Mucosa of stomach (tissue), 1 donor: ENCODE measurements at regions not wholly inside any gene's neighbourhood (a gene's known extent, or its start where the extent isn't known, plus 50 kb on each side); places are given as distances from the start of the nearest gene placed in this dataset.
"Not testable (repeated sequence)": the region's sequence is repeated elsewhere in the genome, so short reads cannot be mapped to it uniquely, and the experiment has no call there.

ENCODE experiments used
- H3K27me3 ChIP-seq: one replicate; pipeline ENCODE4 v1.7.0; 2013; ENCODE audit warnings: mild to moderate bottlenecking, low read length; ENCODE audit not compliant: control insufficient read depth, insufficient read depth
- H3K36me3 ChIP-seq: one replicate; pipeline ENCODE4 v1.7.0; 2013; ENCODE audit warnings: low read length; ENCODE audit not compliant: control insufficient read depth, insufficient read depth
- H3K4me1 ChIP-seq: one replicate; pipeline ENCODE4 v1.7.0; 2013; ENCODE audit warnings: mild to moderate bottlenecking, low read length; ENCODE audit not compliant: control insufficient read depth, insufficient read depth
- H3K4me3 ChIP-seq: one replicate; pipeline ENCODE4 v1.7.0; 2013; ENCODE audit warnings: low read length
- H3K9ac ChIP-seq: one replicate; pipeline ENCODE4 v1.7.0; 2013; ENCODE audit warnings: mild to moderate bottlenecking, low read length, moderate library complexity
- H3K9me3 ChIP-seq: one replicate; pipeline ENCODE4 v1.7.0; 2013; ENCODE audit warnings: mild to moderate bottlenecking, low read length, moderate library complexity; ENCODE audit not compliant: control insufficient read depth
- donor health status: Pancreatic carcinoma.

DNA sequence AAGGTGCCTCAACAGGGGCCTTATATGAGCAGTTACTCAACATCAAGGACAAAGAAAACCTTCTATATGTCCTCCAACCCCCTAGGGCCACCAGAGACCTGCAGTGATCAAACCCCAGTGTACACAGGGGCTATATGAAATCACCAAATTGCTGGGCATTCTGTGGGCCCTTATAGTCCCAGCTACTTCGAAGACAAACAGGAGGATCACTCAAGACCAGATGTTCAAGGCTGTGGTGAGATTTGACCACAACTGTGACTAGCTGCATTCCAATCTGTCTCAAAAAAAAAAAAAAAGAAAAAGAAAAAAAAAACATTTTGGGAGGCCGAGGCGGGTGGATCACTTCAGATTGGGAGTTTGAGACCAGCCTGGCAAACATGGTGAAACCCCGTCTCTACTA is 51.0 kb upstream of the PRB2 start:
- H3K36me3 ChIP-seq = no peaks in the 10 kb centered on the region
- no peaks in the 10 kb centered on the region for H3K4me1 ChIP-seq
- no peak overlapping the region for H3K4me3 ChIP-seq
- H3K9me3 ChIP-seq = no peaks in the 10 kb centered on the region
- H3K9ac ChIP-seq = no peak overlapping the region
- no peaks in the 10 kb centered on the region for H3K27me3 ChIP-seq

DNA sequence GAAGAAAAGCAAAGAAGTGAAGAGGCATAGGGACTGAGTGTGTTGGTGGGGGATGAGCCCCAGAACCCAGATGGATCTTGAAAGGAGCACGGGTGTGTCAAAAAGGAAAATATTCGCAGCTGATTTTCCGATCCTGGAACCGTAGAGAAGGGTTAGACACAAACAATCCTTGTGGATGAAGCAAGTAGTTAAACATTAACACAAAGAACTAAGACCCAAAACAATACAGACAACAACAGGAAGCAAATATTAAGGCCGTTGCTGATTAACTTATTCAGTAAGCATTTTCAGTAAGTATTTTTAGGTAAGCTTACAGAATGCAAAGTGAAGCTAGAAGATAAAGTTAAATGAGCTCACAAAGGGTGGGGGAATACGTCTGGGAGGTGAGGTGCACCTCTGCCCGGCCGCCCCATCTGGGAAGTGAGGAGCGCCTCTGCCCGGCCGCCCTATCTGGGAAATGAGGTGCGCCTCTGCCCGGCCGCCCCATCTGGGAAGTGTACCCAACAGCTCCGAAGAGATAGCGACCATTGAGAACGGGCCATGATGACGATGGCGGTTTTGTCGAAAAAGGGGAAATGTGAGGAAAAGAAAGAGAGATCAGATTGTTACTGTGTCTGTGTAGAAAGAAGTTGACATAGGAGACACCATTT is 62.8 kb upstream of the PRB2 start:
- Histone ChIP-seq H3K4me1 (no peaks in the 10 kb centered on the region), H3K27me3 (no peaks in the 10 kb centered on the region), H3K9ac (no peak overlapping the region), H3K36me3 (no peaks in the 10 kb centered on the region), H3K9me3 (no peaks in the 10 kb centered on the region), H3K4me3 (no peak overlapping the region)

DNA sequence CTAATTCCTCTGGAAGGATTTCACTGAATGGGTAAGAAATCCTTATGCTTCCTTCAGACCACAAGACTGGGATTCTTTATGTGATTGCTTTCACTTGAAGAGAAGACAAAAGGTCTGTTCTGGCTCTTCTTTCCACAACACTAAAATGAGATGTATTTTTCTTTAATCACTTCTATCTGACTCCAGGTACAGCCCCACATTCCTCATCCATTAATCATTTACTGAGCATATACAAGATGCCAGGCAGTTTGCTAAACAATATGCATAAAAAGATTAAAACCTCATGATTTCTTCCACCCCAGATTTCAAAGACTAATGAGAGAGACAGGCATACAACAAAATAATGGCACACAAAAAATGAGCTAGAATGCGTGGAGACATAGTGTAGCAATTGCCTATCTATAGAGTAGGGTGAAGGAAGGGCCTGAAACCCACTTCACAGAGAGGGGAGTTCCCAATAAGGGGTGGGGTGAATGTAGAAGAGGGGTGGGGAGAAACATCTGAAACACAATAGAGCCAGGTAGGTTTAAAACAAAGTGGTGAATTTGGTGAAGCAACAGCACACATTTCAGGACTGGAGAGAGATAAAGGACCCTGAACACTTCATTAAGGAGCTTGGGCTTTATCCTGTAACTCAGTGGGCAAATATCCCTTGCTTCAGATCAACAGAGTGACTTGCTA is 65.1 kb upstream of the PRB2 start:
- H3K9ac ChIP-seq = no peak overlapping the region
- no peaks in the 10 kb centered on the region for H3K9me3 ChIP-seq
- H3K4me1 ChIP-seq = no peaks in the 10 kb centered on the region
- H3K4me3 ChIP-seq = no peak overlapping the region
- H3K36me3 ChIP-seq = no peaks in the 10 kb centered on the region
- H3K27me3 ChIP-seq = no peaks in the 10 kb centered on the region

- H3K36me3 ChIP-seq = no peaks in the 10 kb centered on the region
- no peaks in the 10 kb centered on the region for H3K9me3 ChIP-seq
- no peak overlapping the region for H3K4me3 ChIP-seq
- no peak overlapping the region for H3K9ac ChIP-seq
- no peaks in the 10 kb centered on the region for H3K27me3 ChIP-seq
- H3K4me1 ChIP-seq = no peaks in the 10 kb centered on the region
Observed at GRCh38 chr12:11461433-11461832, 66.1 kb upstream of the PRB2 start.

DNA sequence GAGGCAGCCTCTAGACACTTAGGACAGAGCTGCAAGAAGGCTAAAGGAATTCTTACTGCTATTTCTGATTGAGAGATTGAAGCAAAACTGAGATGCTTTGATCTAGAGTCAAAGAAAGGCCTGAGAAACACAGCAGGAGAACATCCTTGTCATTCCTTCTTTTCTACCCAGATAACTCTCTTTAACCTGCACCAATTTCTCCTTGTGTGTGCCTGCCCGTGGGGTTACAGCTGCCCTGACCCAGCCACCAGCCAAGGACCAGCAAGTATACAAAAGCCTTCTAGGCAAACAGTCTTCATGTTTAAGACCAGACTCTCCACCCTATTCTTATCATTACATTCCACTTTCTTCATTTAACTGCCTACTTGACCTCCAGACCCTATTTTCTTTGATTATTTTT is 81.7 kb upstream of the PRB2 start:
- H3K27me3 ChIP-seq = peaks cover 8% of the 10 kb centered on the region
- H3K36me3 ChIP-seq = no peaks in the 10 kb centered on the region
- no peaks in the 10 kb centered on the region for H3K9me3 ChIP-seq
- H3K4me1 ChIP-seq = peaks cover 12% of the 10 kb centered on the region
- H3K9ac ChIP-seq = no peak overlapping the region
- H3K4me3 ChIP-seq = no peak overlapping the region

DNA sequence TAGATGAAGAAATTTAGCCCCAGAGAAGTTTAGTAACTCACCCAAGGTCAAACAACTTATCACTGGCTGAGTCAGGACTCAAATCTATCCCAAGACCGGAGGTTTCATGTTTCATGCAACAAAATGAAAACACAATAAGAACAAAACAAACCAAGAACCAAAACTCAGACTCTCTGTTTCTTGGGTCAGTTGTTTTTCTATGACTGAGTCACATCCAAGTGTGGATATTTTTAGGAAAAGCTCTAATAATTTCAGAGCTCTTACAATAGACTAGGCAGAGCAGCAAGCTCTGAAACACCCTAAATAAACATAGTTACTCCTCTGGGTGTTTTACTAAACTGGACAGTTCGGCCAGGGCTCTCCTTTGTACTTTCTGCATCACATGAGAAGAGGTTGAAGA is 87.6 kb upstream of the PRB2 start:
- no peaks in the 10 kb centered on the region for H3K27me3 ChIP-seq

DNA sequence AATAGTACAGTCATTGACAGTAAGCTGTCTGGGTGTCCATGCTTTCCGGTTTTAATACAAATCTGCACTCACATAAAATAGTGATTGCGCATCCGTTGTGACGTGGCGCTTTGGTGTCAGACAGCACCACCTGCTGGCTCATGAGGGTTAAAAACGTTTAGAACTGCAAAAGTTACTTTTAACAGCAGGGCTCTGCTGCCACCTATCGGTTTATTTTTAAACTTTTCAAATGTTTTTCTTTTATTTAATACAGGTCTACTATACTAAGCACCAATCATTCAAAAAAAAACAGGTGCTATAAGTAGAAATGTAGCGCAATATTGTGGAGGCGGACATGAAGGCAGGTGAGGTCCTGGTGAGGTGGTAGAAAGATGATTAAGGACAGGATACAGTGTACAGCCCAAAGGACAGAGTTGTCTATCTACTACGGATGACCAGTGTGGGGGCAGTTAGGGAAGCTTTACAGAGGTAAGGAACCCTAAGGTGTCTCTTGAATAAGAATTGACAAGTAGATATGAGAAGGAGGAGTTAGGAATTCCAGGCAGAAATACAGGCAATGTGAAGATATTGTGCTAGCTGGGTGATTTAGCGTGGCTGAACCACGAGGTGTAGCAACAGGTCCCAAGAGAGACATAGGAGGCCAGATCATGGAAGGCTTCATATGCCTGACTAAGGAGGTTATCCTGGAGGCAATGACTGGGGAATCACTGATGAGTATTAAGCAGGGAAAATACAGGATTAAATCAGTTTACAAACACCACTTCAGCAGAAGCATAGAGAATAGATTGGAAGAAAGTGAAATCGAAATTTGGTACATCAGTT is 91.5 kb upstream of the PRB2 start:
- peaks cover 4% of the 10 kb centered on the region for H3K27me3 ChIP-seq
- no peak overlapping the region for H3K9ac ChIP-seq
- H3K4me1 ChIP-seq = no peaks in the 10 kb centered on the region
- H3K36me3 ChIP-seq = no peaks in the 10 kb centered on the region
- H3K4me3 ChIP-seq = no peak overlapping the region
- no peaks in the 10 kb centered on the region for H3K9me3 ChIP-seq

More for the DNA sequence above, 87.6 kb upstream of the PRB2 start:
- Histone ChIP-seq H3K9ac (no peak overlapping the region), H3K36me3 (no peaks in the 10 kb centered on the region), H3K4me1 (no peaks in the 10 kb centered on the region), H3K9me3 (no peaks in the 10 kb centered on the region), H3K4me3 (no peak overlapping the region)

GRCh38 chr12:11496157-11496851 is 100.9 kb upstream of the PRB2 start:
- Histone ChIP-seq H3K4me1 (no peaks in the 10 kb centered on the region), H3K4me3 (no peak overlapping the region), H3K9me3 (no peaks in the 10 kb centered on the region), H3K36me3 (no peaks in the 10 kb centered on the region), H3K27me3 (no peaks in the 10 kb centered on the region), H3K9ac (no peak overlapping the region)

DNA sequence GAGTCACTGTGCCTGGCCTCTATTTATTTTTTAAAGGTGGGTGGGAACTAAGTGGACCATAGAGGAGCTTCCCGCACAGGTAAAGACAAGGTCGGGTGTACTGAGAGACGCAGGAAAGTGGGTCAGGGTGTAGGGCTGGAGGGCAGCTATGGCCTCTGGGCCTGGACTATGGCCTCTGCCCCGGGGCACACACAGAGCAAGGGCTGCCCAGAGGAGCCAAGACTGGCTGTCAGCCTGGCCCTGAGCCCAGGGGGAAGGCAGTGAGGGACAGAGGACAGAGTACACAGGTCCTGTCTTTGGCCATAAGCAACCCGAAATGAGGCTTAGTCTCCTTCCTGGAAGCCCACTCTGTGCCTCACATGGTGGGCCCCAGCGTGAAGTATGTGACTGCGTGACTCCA is 102.1 kb upstream of the PRB2 start:
- H3K4me3 ChIP-seq = no peak overlapping the region
- no peaks in the 10 kb centered on the region for H3K36me3 ChIP-seq
- no peak overlapping the region for H3K9ac ChIP-seq
- no peaks in the 10 kb centered on the region for H3K27me3 ChIP-seq
- no peaks in the 10 kb centered on the region for H3K4me1 ChIP-seq
- H3K9me3 ChIP-seq = no peaks in the 10 kb centered on the region

DNA sequence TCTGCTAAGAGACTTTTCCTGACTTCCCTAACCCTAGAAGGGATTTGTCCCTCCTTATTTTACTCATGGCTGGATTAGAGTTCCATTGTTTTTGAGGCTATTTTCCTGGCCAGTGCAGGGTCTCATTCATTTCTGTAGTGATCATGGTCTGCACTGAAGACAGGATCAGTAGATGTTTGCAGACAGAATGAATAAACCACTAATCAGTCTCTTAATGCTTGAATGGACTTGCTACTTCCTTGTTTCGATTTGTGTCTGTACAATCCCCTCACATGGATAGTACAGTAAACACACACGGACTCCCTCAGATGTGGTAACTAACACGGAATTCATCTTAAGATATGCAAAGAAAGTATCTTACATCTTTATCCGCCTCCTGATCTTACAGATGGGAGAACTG is 102.6 kb upstream of the PRB2 start:
- Histone ChIP-seq H3K36me3 (no peaks in the 10 kb centered on the region), H3K27me3 (no peaks in the 10 kb centered on the region), H3K9ac (no peak overlapping the region), H3K9me3 (no peaks in the 10 kb centered on the region), H3K4me1 (no peaks in the 10 kb centered on the region), H3K4me3 (no peak overlapping the region)

- H3K4me1 ChIP-seq, H3K27me3 ChIP-seq, H3K9ac ChIP-seq, H3K36me3 ChIP-seq, H3K4me3 ChIP-seq, H3K9me3 ChIP-seq: not testable (repeated sequence)
Observed at GRCh38 chr12:11498574-11498973, 103.2 kb upstream of the PRB2 start.

DNA sequence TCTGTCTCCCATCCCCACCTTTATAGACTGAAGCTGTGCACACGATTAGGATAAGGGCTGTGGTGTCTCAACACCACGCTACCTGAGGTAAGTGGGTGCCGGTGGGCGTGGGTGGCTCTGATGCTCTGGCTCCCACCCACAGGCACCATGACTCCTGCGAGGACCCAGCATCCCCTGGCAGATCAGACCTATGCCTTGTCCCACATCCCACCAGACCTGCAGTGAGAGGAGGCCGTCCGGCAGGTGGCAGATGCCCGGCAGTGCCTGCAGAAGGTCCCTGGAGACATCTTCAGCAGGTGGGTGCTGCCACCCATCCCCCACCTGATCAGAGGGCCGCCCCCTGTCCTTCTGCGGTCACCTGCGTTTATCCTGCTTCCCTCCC is 104.4 kb upstream of the PRB2 start:
- Histone ChIP-seq H3K4me3 (no peak overlapping the region), H3K9ac (no peak overlapping the region), H3K4me1 (no peaks in the 10 kb centered on the region), H3K9me3 (no peaks in the 10 kb centered on the region), H3K27me3 (no peaks in the 10 kb centered on the region), H3K36me3 (no peaks in the 10 kb centered on the region)
